ENCODE measurements at regions not wholly inside any gene's neighbourhood (a gene's known extent, or its start where the extent isn't known, plus 50 kb on each side); places are given as distances from the start of the nearest gene placed in this dataset.

DNA sequence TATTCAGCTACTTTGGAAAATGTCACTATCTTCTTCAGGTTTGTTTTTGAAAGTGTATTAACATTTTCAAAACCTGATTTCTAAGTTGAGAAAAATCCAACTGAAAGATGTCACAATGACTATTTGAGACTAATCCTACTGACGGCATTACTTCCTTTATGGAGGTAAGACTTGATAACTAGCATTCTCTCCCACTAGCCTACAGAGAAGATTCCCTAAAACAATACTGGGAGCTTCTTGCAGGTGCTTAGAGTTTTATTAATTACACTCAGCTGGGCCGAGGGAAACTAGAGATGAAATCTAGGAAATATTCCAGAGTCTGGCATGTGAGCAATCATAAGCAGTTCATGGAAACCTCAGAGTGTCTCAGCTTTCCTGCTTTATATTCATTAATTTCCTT lies 114.0 kb downstream of the LCA5 start:
- TF ChIP-seq EP300 (IDR thresholded peaks at IDR 0.05; ENCODE audit: borderline replicate concordance in 1 of 2, low read depth in 1 of 2, low read length in 1 of 2) (no peak), RAD21 (IDR thresholded peaks at IDR 0.05; ENCODE audit: low read length) (no peak), ELF1 (IDR thresholded peaks at IDR 0.05) (no peak), NFIC (IDR thresholded peaks at IDR 0.05; ENCODE audit: borderline replicate concordance) (no peak), TEAD4 (IDR thresholded peaks at IDR 0.05; ENCODE audit: borderline replicate concordance, insufficient read depth) (no peak), FOXJ3 (CRISPR knock-in tag; IDR thresholded peaks at IDR 0.05) (no peak), POLR2AphosphoS5 (IDR thresholded peaks at IDR 0.05; ENCODE audit: low read depth, low read length) (no peak), MXI1 (IDR thresholded peaks at IDR 0.05; ENCODE audit: low read depth, low read length) (no peak)
- TF ChIP-seq, protein P1, sequence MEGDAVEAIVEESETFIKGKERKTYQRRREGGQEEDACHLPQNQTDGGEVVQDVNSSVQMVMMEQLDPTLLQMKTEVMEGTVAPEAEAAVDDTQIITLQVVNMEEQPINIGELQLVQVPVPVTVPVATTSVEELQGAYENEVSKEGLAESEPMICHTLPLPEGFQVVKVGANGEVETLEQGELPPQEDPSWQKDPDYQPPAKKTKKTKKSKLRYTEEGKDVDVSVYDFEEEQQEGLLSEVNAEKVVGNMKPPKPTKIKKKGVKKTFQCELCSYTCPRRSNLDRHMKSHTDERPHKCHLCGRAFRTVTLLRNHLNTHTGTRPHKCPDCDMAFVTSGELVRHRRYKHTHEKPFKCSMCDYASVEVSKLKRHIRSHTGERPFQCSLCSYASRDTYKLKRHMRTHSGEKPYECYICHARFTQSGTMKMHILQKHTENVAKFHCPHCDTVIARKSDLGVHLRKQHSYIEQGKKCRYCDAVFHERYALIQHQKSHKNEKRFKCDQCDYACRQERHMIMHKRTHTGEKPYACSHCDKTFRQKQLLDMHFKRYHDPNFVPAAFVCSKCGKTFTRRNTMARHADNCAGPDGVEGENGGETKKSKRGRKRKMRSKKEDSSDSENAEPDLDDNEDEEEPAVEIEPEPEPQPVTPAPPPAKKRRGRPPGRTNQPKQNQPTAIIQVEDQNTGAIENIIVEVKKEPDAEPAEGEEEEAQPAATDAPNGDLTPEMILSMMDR (IDR thresholded peaks at IDR 0.05): no peak
- TF ChIP-seq, protein P2, sequence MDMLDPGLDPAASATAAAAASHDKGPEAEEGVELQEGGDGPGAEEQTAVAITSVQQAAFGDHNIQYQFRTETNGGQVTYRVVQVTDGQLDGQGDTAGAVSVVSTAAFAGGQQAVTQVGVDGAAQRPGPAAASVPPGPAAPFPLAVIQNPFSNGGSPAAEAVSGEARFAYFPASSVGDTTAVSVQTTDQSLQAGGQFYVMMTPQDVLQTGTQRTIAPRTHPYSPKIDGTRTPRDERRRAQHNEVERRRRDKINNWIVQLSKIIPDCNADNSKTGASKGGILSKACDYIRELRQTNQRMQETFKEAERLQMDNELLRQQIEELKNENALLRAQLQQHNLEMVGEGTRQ (IDR thresholded peaks at IDR 0.05; ENCODE audit: borderline replicate concordance, low read depth, low read length): no peak

Data from SK-N-SH (cell line).